Left lung (tissue), 4 donors: ENCODE measurements at regions not wholly inside any gene's neighbourhood (a gene's known extent, or its start where the extent isn't known, plus 50 kb on each side); places are given as distances from the start of the nearest gene placed in this dataset.
"Not testable (repeated sequence)": the region's sequence is repeated elsewhere in the genome, so short reads cannot be mapped to it uniquely, and the experiment has no call there.

Source experiments
- ATAC-seq: fragments of 200-7000 bp; cut with Tn5 transposase; one replicate; pipeline ENCODE4 v1.9.1; 2020; ENCODE audit warnings: moderate library complexity
- DNase-seq, 4 donors: peaks; one replicate each; pipeline ENCODE4 v3.0.0-alpha.2; 2013 to 2020
- H3K27ac ChIP-seq, 2 donors: fragments of 200-600 bp; sonication (generic) in 1 of 2; one replicate each; pipeline versions ENCODE4 v1.5.0 to v1.8.0; 2020 to 2021
- H3K27me3 ChIP-seq, 2 donors: fragments of 200-600 bp; sonication (generic) in 1 of 2; one replicate each; pipeline versions ENCODE4 v1.5.0 to v1.8.0; 2020 to 2021
- H3K36me3 ChIP-seq, 2 donors: fragments of 200-600 bp; sonication (generic) in 1 of 2; one replicate each; pipeline versions ENCODE4 v1.5.0 to v1.8.0; 2020 to 2021
- H3K4me1 ChIP-seq, 2 donors: fragments of 200-600 bp; one replicate each; pipeline ENCODE4 v1.8.0; 2021
- H3K4me3 ChIP-seq, 2 donors: fragments of 200-600 bp; sonication (generic) in 1 of 2; one replicate each; pipeline versions ENCODE4 v1.5.0 to v1.8.0; 2020 to 2021; ENCODE audit warnings: mild to moderate bottlenecking in 1 of 2
- H3K9me3 ChIP-seq, 2 donors: fragments of 200-600 bp; sonication (generic) in 1 of 2; one replicate each; pipeline versions ENCODE4 v1.5.0 to v1.8.0; 2020 to 2021
- CTCF ChIP-seq, 2 donors: fragments of 200-600 bp; sonication (generic) in 1 of 2; IDR thresholded peaks; one replicate each; pipeline versions ENCODE4 v1.5.0 to v1.8.0; 2021; ENCODE audit warnings: antibody characterized with exemption in 2 of 2
- intact Hi-C, 2 donors: fragments of 100-400 bp; cut with DNase I; formaldehyde crosslinking; loops; one replicate each; pipeline versions ENCODE4 v1.11.2 to v1.14.2; 2022
- donor health status: DM: no; HTN: yes; CAD: no.
- donor health status: DM: no; HTN: no; CAD: no.

- H3K4me3 ChIP-seq = no peak overlapping the region
- no peak for DNase-seq
- intact Hi-C loops = no loop called here
- no peaks in the 10 kb centered on the region for H3K27me3 ChIP-seq
- H3K4me1 ChIP-seq = no peaks in the 10 kb centered on the region
- TF ChIP-seq CTCF (IDR thresholded peaks at IDR 0.05) = no peak
- H3K27ac ChIP-seq = no peak overlapping the region
- no peaks in the 10 kb centered on the region for H3K36me3 ChIP-seq
- no peak for ATAC-seq
- no peaks in the 10 kb centered on the region for H3K9me3 ChIP-seq
These were observed 60.5 kb upstream of the ZFHX3 start for GRCh38 chr16:73108195-73108963.

GRCh38 chr16:73107371-73107770 lies 59.4 kb upstream of the ZFHX3 start:
- no peak for TF ChIP-seq CTCF (IDR thresholded peaks at IDR 0.05)
- Histone ChIP-seq H3K36me3 (no peaks in the 10 kb centered on the region), H3K4me3 (no peak overlapping the region), H3K4me1 (no peaks in the 10 kb centered on the region), H3K9me3 (no peaks in the 10 kb centered on the region), H3K27me3 (no peaks in the 10 kb centered on the region), H3K27ac (no peak overlapping the region)
- DNase-seq (no peak), ATAC-seq (no peak)
- intact Hi-C loops = no loop called here

GRCh38 chr16:73106329-73107034 lies 58.6 kb upstream of the ZFHX3 start:
- Histone ChIP-seq H3K9me3 (no peaks in the 10 kb centered on the region), H3K4me1 (no peaks in the 10 kb centered on the region), H3K27ac (no peak overlapping the region), H3K27me3 (no peaks in the 10 kb centered on the region), H3K4me3 (no peak overlapping the region), H3K36me3 (no peaks in the 10 kb centered on the region)
- DNase-seq (no peak), ATAC-seq (no peak)
- no peak for TF ChIP-seq CTCF (IDR thresholded peaks at IDR 0.05)
- intact Hi-C loops = no loop called here

- H3K27ac ChIP-seq = no peak overlapping the region
- H3K4me1 ChIP-seq = no peaks in the 10 kb centered on the region
- no peaks in the 10 kb centered on the region for H3K9me3 ChIP-seq
- no peak overlapping the region for H3K4me3 ChIP-seq
- intact Hi-C loops = no loop called here
- DNase-seq (no peak), ATAC-seq (no peak)
- H3K36me3 ChIP-seq = no peaks in the 10 kb centered on the region
- H3K27me3 ChIP-seq = no peaks in the 10 kb centered on the region
- no peak for TF ChIP-seq CTCF (IDR thresholded peaks at IDR 0.05)
These were observed 53.6 kb upstream of the ZFHX3 start for GRCh38 chr16:73101568-73101967.

- not testable (repeated sequence) for H3K9me3 ChIP-seq, H3K36me3 ChIP-seq
These were observed 51.7 kb upstream of the ZFHX3 start for GRCh38 chr16:73099601-73100000.

More at GRCh38 chr16:73099601-73100000, 51.7 kb upstream of the ZFHX3 start:
- H3K27ac ChIP-seq, H3K4me1 ChIP-seq, H3K4me3 ChIP-seq, DNase-seq, ATAC-seq, intact Hi-C loops, H3K27me3 ChIP-seq: not testable (repeated sequence)
